H1 (cell line): ENCODE measurements at regions not wholly inside any gene's neighbourhood (a gene's known extent, or its start where the extent isn't known, plus 50 kb on each side); places are given as distances from the start of the nearest gene placed in this dataset.

ENCODE experiments used
- CTCF ChIA-PET: fragments of 300-600 bp; sonication (Branson Sonifier 250); formaldehyde crosslinking; loops from one replicate; lab custom pipeline; 2021; ENCODE audit not compliant: partially characterized antibody; lab: Charles Lee
- POLR2A ChIA-PET: fragments of 300-600 bp; sonication (Branson Sonifier 250); formaldehyde crosslinking; loops from one replicate; lab custom pipeline; 2021; ENCODE audit warnings: inconsistent platforms; ENCODE audit not compliant: partially characterized antibody; lab: Charles Lee
- DNase-seq, 2 experiments: peaks; one replicate each; pipeline versions ENCODE4 v3.0.0 to v3.0.0-alpha.2; 2010 to 2022; ENCODE audit warnings: low spot score in 2 of 2, low read depth in 1 of 2, mixed read lengths in 1 of 2
- FAIRE-seq: peaks from 2 replicates; lab custom pipeline; 2011; peaks lifted over from hg19 to GRCh38; lab: Jason Lieb, UNC
- H2AFZ ChIP-seq: 2 replicates; pipeline ENCODE4 v1.8.1; 2012; ENCODE audit warnings: low read length, inconsistent platforms
- H2AK5ac ChIP-seq: 2 replicates; pipeline ENCODE4 v1.6.1; 2013; ENCODE audit warnings: low read depth, low read length
- H2BK120ac ChIP-seq: replicated peaks from 2 replicates; pipeline ENCODE3; 2013; ENCODE audit warnings: low read depth, low read length, inconsistent platforms
- H2BK12ac ChIP-seq: 2 replicates; pipeline ENCODE4 v1.6.1; 2013; ENCODE audit warnings: low read depth, low read length
- H2BK15ac ChIP-seq: 2 replicates; pipeline ENCODE4 v1.6.1; 2013; ENCODE audit warnings: low read length
- H2BK20ac ChIP-seq: 2 replicates; pipeline ENCODE4 v1.6.1; 2013; ENCODE audit warnings: low read length
- H2BK5ac ChIP-seq: 2 replicates; pipeline ENCODE4 v1.6.1; 2013; ENCODE audit warnings: low read depth, low read length
- H3K14ac ChIP-seq: 2 replicates; pipeline ENCODE4 v1.6.1; 2013; ENCODE audit warnings: inconsistent platforms; ENCODE audit not compliant: insufficient read length
- H3K18ac ChIP-seq: 2 replicates; pipeline ENCODE4 v1.6.1; 2013; ENCODE audit warnings: low read length; ENCODE audit errors: extremely low read depth
- H3K23ac ChIP-seq: 2 replicates; pipeline ENCODE4 v1.6.1; 2013; ENCODE audit warnings: inconsistent platforms; ENCODE audit not compliant: insufficient read length
- H3K23me2 ChIP-seq: 2 replicates; pipeline ENCODE4 v1.6.1; 2013; ENCODE audit warnings: low read depth, low read length
- H3K27ac ChIP-seq: 2 replicates; pipeline ENCODE4 v1.6.1; 2011; ENCODE audit warnings: low read depth, low read length, inconsistent platforms
- H3K27me3 ChIP-seq, 4 experiments: replicated peaks in 1 of 4; 1 replicate in 1 of 4; 2 replicates in 3 of 4; pipeline versions ENCODE4 v1.6.1 to v1.8.1; 2011 to 2013; ENCODE audit warnings: low read length in 3 of 4, mild to moderate bottlenecking in 3 of 4, inconsistent platforms in 2 of 4, mixed read lengths in 2 of 4, moderate library complexity in 1 of 4; ENCODE audit not compliant: control insufficient read depth in 3 of 4, insufficient read depth in 3 of 4; ENCODE audit errors: extremely low read depth in 1 of 4
- H3K36me3 ChIP-seq, 4 experiments: 2 replicates each; pipeline versions ENCODE4 v1.6.1 to v1.8.1; 2011 to 2013; ENCODE audit warnings: mild to moderate bottlenecking in 4 of 4, low read length in 3 of 4, moderate library complexity in 2 of 4, control low read depth in 1 of 4, inconsistent platforms in 1 of 4; ENCODE audit not compliant: insufficient read depth in 4 of 4, control insufficient read depth in 2 of 4
- H3K4ac ChIP-seq: replicated peaks from 2 replicates; pipeline ENCODE3; 2013; ENCODE audit warnings: low read length, low read depth, mixed read lengths, inconsistent platforms; ENCODE audit not compliant: insufficient read length
- H3K4me1 ChIP-seq, 4 experiments: replicated peaks in 1 of 4; 1 replicate in 1 of 4; 2 replicates in 3 of 4; pipeline versions ENCODE4 v1.6.1 to v1.8.1; 2011 to 2013; ENCODE audit warnings: low read length in 3 of 4, inconsistent platforms in 2 of 4, mixed read lengths in 1 of 4; ENCODE audit not compliant: insufficient read depth in 4 of 4, control insufficient read depth in 3 of 4
- H3K4me2 ChIP-seq, 2 experiments: 2 replicates each; pipeline versions ENCODE4 v1.6.1 to v1.8.1; 2011 to 2013; ENCODE audit warnings: low read depth in 2 of 2, low read length in 2 of 2, control low read depth in 1 of 2, inconsistent platforms in 1 of 2, mild to moderate bottlenecking in 1 of 2; ENCODE audit not compliant: insufficient read depth in 1 of 2
- H3K4me3 ChIP-seq, 4 experiments: fragments of 200-600, 300-600 bp in 1 of 4; sonication (generic), shearing (Covaris generic), sonication (Bioruptor Twin) in 1 of 4; 2 replicates each; pipeline versions ENCODE4 v1.5.1 to v1.8.1; 2011 to 2016; ENCODE audit warnings: low read length in 4 of 4, low read depth in 3 of 4, control low read depth in 2 of 4, inconsistent platforms in 2 of 4, mild to moderate bottlenecking in 2 of 4, mixed read lengths in 1 of 4, moderate library complexity in 1 of 4; ENCODE audit not compliant: insufficient read depth in 2 of 4; ENCODE audit errors: extremely low read depth in 1 of 4
- H3K56ac ChIP-seq: replicated peaks from 2 replicates; pipeline ENCODE3; 2013; ENCODE audit warnings: low read depth, mild to moderate bottlenecking, mixed read lengths, low read length, inconsistent platforms; ENCODE audit not compliant: insufficient read length
- H3K79me1 ChIP-seq: 2 replicates; pipeline ENCODE4 v1.6.1; 2013; ENCODE audit warnings: low read depth, low read length, control low read depth
- H3K79me2 ChIP-seq, 2 experiments: 2 replicates each; pipeline versions ENCODE4 v1.6.1 to v1.8.1; 2012 to 2013; ENCODE audit warnings: low read length in 2 of 2, mild to moderate bottlenecking in 2 of 2, inconsistent platforms in 1 of 2; ENCODE audit not compliant: insufficient read depth in 2 of 2, control insufficient read depth in 1 of 2
- H3K9ac ChIP-seq, 4 experiments: replicated peaks in 1 of 4; 1 replicate in 1 of 4; 2 replicates in 3 of 4; pipeline versions ENCODE4 v1.6.1 to v1.8.1; 2011 to 2013; ENCODE audit warnings: low read depth in 3 of 4, low read length in 3 of 4, control low read depth in 2 of 4, mild to moderate bottlenecking in 2 of 4, moderate library complexity in 2 of 4, inconsistent platforms in 1 of 4; ENCODE audit errors: extremely low read depth in 1 of 4
- H3K9me3 ChIP-seq, 2 experiments: 2 replicates each; pipeline versions ENCODE4 v1.6.1 to v1.8.1; 2012 to 2013; ENCODE audit warnings: mild to moderate bottlenecking in 2 of 2, moderate library complexity in 2 of 2, control low read depth in 1 of 2, inconsistent platforms in 1 of 2, low read depth in 1 of 2, low read length in 1 of 2, mixed read lengths in 1 of 2; ENCODE audit not compliant: insufficient read depth in 2 of 2
- H4K20me1 ChIP-seq, 2 experiments: replicated peaks in 1 of 2; 2 replicates each; pipeline versions ENCODE3 to v1.8.1; 2011 to 2013; ENCODE audit warnings: inconsistent platforms in 2 of 2, low read length in 2 of 2, mild to moderate bottlenecking in 1 of 2; ENCODE audit not compliant: insufficient read depth in 2 of 2, control insufficient read depth in 1 of 2
- H4K5ac ChIP-seq: 2 replicates; pipeline ENCODE4 v1.6.1; 2013; ENCODE audit warnings: low read length, low read depth, mixed read lengths, inconsistent platforms; ENCODE audit not compliant: insufficient read length
- H4K8ac ChIP-seq: 2 replicates; pipeline ENCODE4 v1.8.0; 2013; ENCODE audit warnings: mild to moderate bottlenecking, moderate library complexity, low read length, inconsistent platforms; ENCODE audit not compliant: insufficient read depth; ENCODE audit errors: extremely low read depth
- H4K91ac ChIP-seq: replicated peaks from 2 replicates; pipeline ENCODE3; 2013; ENCODE audit warnings: low read length, mixed read lengths, inconsistent platforms; ENCODE audit not compliant: insufficient read length
- CBX8 ChIP-seq: fragments of 300-800, 300-1000 bp; sonication (generic); IDR thresholded peaks from 2 replicates; pipeline ENCODE4 v1.7.1; 2016; ENCODE audit warnings: low read depth, low read length, borderline replicate concordance
- HDAC2 ChIP-seq, 2 experiments: fragments of 300-600 bp in 1 of 2; sonication (generic) in 1 of 2; IDR thresholded peaks; 2 replicates each; pipeline ENCODE4 v1.6.1; 2011 to 2012; ENCODE audit warnings: low read depth in 2 of 2, low read length in 2 of 2, mild to moderate bottlenecking in 2 of 2, moderate library complexity in 2 of 2, borderline replicate concordance in 1 of 2, inconsistent platforms in 1 of 2
- RAD21 ChIP-seq, 2 experiments: IDR thresholded peaks in 1 of 2; conservative IDR thresholded peaks in 1 of 2; 2 replicates each; pipeline ENCODE4 v1.6.1; 2011; ENCODE audit warnings: low read depth in 2 of 2, low read length in 2 of 2, improper control_type of control experiment in 1 of 2, inconsistent platforms in 1 of 2, mild to moderate bottlenecking in 1 of 2, moderate library complexity in 1 of 2
- SP2 ChIP-seq: IDR thresholded peaks from 2 replicates; pipeline ENCODE4 v1.6.1; 2012; ENCODE audit warnings: mild to moderate bottlenecking, low read length, inconsistent platforms
- WGBS, 2 experiments: shearing (Covaris generic) in 1 of 2; methylation state at CpG; one replicate each; pipeline versions ENCODE4 v1.1.6 to v1.1.7; 2013 to 2015; ENCODE audit warnings: low lambda C conversion rate in 2 of 2, mixed read lengths in 2 of 2, inconsistent platforms in 1 of 2, low coverage in 1 of 2, missing lambda C conversion rate in 1 of 2; ENCODE audit not compliant: insufficient replicate concordance in 2 of 2, insufficient coverage in 1 of 2, insufficient read length in 1 of 2; ENCODE audit errors: extremely low coverage in 1 of 2, missing lambda C conversion rate in 1 of 2; 5-methylcytosine and 5-hydroxymethylcytosine counted together
- TF ChIP-seq, protein P1 (sequence below): IDR thresholded peaks from 2 replicates; pipeline ENCODE4 v1.6.1; 2012; ENCODE audit warnings: inconsistent platforms

DNA sequence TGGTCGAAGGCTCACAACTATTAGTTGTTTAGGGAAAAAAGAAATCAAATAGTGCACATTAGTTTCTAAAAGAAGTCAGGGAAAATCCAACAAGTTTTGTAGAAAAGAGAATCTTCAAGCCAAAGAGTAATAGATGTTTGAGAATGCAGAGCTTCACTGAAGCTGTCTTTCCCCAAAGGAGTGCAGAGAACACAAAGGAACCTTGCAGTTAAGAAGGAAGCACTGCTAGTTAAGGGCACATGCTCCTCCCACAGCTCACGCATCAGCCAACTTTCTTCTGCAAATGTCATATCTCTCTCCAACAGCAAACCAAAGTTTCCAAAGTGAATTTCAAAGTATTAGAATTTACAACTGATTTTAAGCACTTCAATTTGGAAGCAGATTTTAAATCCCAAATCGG is 116.4 kb upstream of the FST start:
- no peak overlapping the region for H3K14ac ChIP-seq
- WGBS, 2 experiments, result 89% methylated on average over 3 of the region's 3 CpGs; no CpG with 5 or more reads in 1 of the 2 experiments
- H4K8ac ChIP-seq, result no peak overlapping the region
- no peak overlapping the region for H3K27ac ChIP-seq
- H3K23ac ChIP-seq, result no peak overlapping the region
- no peak overlapping the region for H4K5ac ChIP-seq
- no peak overlapping the region for H3K4me3 ChIP-seq
- H2BK20ac ChIP-seq, result no peak overlapping the region
- ChIA-PET POLR2A (no interaction called here), CTCF (interaction anchor here (0.6 to 1.1 kb wide), 3 partner anchors 43 to 1014 kb away, joined by 3 read pairs; no protein-coding TSS in a partner anchor)
- H3K18ac ChIP-seq, result no peak overlapping the region
- H3K9ac ChIP-seq, result no peak overlapping the region
- no peaks in the 10 kb centered on the region for H3K23me2 ChIP-seq
- no peak for TF ChIP-seq RAD21 (IDR thresholded peaks at IDR 0.05 in 1 of 2, conservative IDR thresholded peaks at IDR 0.05 in 1 of 2; ENCODE audit: low read depth in 2 of 2, low read length in 2 of 2)
- no peak for TF ChIP-seq SP2
- TF ChIP-seq, protein P1, sequence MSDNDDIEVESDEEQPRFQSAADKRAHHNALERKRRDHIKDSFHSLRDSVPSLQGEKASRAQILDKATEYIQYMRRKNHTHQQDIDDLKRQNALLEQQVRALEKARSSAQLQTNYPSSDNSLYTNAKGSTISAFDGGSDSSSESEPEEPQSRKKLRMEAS, result no peak
- no peak for TF ChIP-seq HDAC2 (IDR thresholded peaks at IDR 0.05; ENCODE audit: borderline replicate concordance in 1 of 2, low read depth in 2 of 2, low read length in 2 of 2)
- no peak for TF ChIP-seq CBX8
- TF ChIP-seq, all 59 proteins: peak for 0
- Histone ChIP-seq H2AK5ac (no peak overlapping the region), H2BK5ac (no peak overlapping the region), H4K20me1 (no peaks in the 10 kb centered on the region), H3K4me2 (no peak overlapping the region), H2BK12ac (no peak overlapping the region), H4K91ac (no peak overlapping the region), H3K79me2 (no peaks in the 10 kb centered on the region), H3K27me3 (no peaks in the 10 kb centered on the region), H3K9me3 (no peaks in the 10 kb centered on the region), H3K36me3 (no peaks in the 10 kb centered on the region), H2BK15ac (no peak overlapping the region), H3K56ac (no peak overlapping the region), H2BK120ac (no peak overlapping the region), H3K4me1 (no peaks in the 10 kb centered on the region), H3K79me1 (no peaks in the 10 kb centered on the region), H3K4ac (no peak overlapping the region), H2AFZ (0 out of 2 replicates have a peak overlapping the region, but pooled peaks have one; percentile 36)
- DNase-seq, result no peak
- no peak for FAIRE-seq
